ENCODE measurements at regions not wholly inside any gene's neighbourhood (a gene's known extent, or its start where the extent isn't known, plus 50 kb on each side); places are given as distances from the start of the nearest gene placed in this dataset.

DNA sequence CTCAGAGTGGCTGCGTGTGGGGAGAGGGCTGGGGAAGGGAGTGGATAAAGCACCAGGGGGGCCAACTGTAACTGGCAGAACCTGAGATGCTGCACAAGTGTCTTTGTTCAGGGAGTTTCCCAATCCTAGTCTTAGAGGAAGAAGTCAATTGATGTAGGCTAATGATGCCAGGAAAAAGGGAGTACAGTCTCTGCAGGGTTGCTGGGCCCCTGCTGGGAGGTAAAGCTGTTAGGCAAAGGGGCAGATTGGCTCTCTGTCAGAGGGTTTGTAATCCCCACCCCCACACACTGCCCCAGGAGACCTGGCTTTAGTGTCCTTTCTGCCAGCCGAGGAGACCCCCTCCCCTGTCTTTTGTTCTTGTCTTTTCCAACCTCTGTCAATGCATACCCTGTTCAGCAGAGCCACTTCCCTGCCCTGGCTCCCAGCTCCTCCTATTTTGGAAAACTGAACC is 178.4 kb downstream of the KCNA5 start:
- no peak overlapping the region for H3K9ac ChIP-seq (ENCODE audit: low read length)
- no peak overlapping the region for H3K4me2 ChIP-seq (ENCODE audit: low read length)
- TF ChIP-seq TAF1 (IDR thresholded peaks at IDR 0.05; ENCODE audit: low read depth), result no peak
- TF ChIP-seq MXI1 (conservative IDR thresholded peaks at IDR 0.05; ENCODE audit: poor library complexity, severe bottlenecking), result no peak
- no peak for TF ChIP-seq POLR2AphosphoS5 (IDR thresholded peaks at IDR 0.05)
- no peaks in the 10 kb centered on the region for H3K27me3 ChIP-seq (ENCODE audit: insufficient read depth, low read depth, low read length)
- no peaks in the 10 kb centered on the region for H3K79me2 ChIP-seq (replicated peaks; ENCODE audit: insufficient read depth, low read length)
- H3K27ac ChIP-seq (ENCODE audit: low read length), result no peak overlapping the region
- no peaks in the 10 kb centered on the region for H3K36me3 ChIP-seq (ENCODE audit: insufficient read depth, low read length)
- H2AFZ ChIP-seq (ENCODE audit: low read depth, low read length), result no peak overlapping the region
- no peaks in the 10 kb centered on the region for H3K9me2 ChIP-seq (ENCODE audit: insufficient read depth, low read length)
- no peaks in the 10 kb centered on the region for H3F3A ChIP-seq (ENCODE audit: insufficient read depth, low read length, poor library complexity, severe bottlenecking)
- H3K4me3 ChIP-seq (ENCODE audit: low read length), result no peak overlapping the region
- H3K9me3 ChIP-seq (ENCODE audit: low read length), result no peaks in the 10 kb centered on the region
- no peaks in the 10 kb centered on the region for H4K20me1 ChIP-seq (ENCODE audit: insufficient read depth)

DNA sequence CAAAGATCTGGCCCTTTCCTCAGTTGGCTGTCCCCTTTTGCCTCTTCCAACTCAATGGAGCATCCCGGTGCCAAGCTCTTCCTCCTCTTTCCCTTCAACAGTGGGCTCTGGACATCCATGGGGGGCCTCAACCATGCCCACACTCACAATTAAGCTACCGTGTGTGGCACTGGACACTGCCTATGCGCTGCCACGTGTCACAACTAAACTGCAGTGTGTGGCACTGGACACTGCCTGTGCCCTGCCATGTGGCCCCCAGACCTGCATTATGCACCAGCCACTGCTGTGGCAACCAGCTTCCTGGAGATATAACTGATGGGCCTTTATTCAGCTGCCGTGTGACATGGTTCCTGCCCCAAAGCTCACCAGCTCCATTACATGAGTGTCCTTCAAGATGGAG is 179.1 kb downstream of the KCNA5 start:
- Histone ChIP-seq H3K9me3 (ENCODE audit: low read length) (no peaks in the 10 kb centered on the region), H3K4me3 (ENCODE audit: low read length) (no peak overlapping the region), H3F3A (ENCODE audit: insufficient read depth, low read length, poor library complexity, severe bottlenecking) (no peaks in the 10 kb centered on the region), H3K79me2 (replicated peaks; ENCODE audit: insufficient read depth, low read length) (no peaks in the 10 kb centered on the region), H3K4me2 (ENCODE audit: low read length) (no peak overlapping the region), H4K20me1 (ENCODE audit: insufficient read depth) (no peaks in the 10 kb centered on the region), H3K27me3 (ENCODE audit: insufficient read depth, low read depth, low read length) (no peaks in the 10 kb centered on the region), H3K9ac (ENCODE audit: low read length) (no peak overlapping the region), H3K36me3 (ENCODE audit: insufficient read depth, low read length) (no peaks in the 10 kb centered on the region), H3K9me2 (ENCODE audit: insufficient read depth, low read length) (no peaks in the 10 kb centered on the region), H3K27ac (ENCODE audit: low read length) (no peak overlapping the region), H2AFZ (ENCODE audit: low read depth, low read length) (no peak overlapping the region)
- TF ChIP-seq POLR2AphosphoS5 (IDR thresholded peaks at IDR 0.05) (no peak), EP300 (conservative IDR thresholded peaks at IDR 0.05; ENCODE audit: poor library complexity, severe bottlenecking) (no peak), TAF1 (IDR thresholded peaks at IDR 0.05; ENCODE audit: low read depth) (no peak)
- TF ChIP-seq, protein P1, sequence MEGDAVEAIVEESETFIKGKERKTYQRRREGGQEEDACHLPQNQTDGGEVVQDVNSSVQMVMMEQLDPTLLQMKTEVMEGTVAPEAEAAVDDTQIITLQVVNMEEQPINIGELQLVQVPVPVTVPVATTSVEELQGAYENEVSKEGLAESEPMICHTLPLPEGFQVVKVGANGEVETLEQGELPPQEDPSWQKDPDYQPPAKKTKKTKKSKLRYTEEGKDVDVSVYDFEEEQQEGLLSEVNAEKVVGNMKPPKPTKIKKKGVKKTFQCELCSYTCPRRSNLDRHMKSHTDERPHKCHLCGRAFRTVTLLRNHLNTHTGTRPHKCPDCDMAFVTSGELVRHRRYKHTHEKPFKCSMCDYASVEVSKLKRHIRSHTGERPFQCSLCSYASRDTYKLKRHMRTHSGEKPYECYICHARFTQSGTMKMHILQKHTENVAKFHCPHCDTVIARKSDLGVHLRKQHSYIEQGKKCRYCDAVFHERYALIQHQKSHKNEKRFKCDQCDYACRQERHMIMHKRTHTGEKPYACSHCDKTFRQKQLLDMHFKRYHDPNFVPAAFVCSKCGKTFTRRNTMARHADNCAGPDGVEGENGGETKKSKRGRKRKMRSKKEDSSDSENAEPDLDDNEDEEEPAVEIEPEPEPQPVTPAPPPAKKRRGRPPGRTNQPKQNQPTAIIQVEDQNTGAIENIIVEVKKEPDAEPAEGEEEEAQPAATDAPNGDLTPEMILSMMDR (IDR thresholded peaks at IDR 0.05; ENCODE audit: poor library complexity, severe bottlenecking), result no peak

DNA sequence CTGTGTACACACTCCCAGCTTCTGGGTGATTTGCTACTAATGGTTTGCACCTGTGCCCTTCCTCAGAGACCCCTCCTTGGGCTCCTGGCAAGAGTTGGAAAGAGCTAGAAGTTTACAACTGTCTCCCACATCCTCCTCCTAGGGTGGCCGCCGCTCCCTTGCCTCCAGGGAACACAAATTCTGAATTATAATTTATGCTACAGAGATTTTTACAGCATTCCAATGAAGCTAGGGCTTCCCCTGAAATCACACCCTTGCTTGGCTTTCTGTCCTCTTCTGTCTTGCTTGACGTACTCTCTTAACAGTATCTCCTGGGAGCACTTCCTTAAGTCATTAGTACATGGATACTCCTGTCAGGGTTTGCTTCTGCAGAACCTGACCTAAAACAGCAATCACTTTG is 180.2 kb downstream of the KCNA5 start:
- no peaks in the 10 kb centered on the region for H3F3A ChIP-seq (ENCODE audit: insufficient read depth, low read length, poor library complexity, severe bottlenecking)
- H4K20me1 ChIP-seq (ENCODE audit: insufficient read depth), result no peaks in the 10 kb centered on the region
- TF ChIP-seq RAD21 (conservative IDR thresholded peaks at IDR 0.05), result no peak
- no peak for TF ChIP-seq POLR2AphosphoS5 (IDR thresholded peaks at IDR 0.05)
- TF ChIP-seq, protein P1 (IDR thresholded peaks at IDR 0.05; ENCODE audit: poor library complexity, severe bottlenecking), result no peak
- no peak for TF ChIP-seq TAF1 (IDR thresholded peaks at IDR 0.05; ENCODE audit: low read depth)
- no peak for TF ChIP-seq EZH2 (IDR thresholded peaks at IDR 0.05; ENCODE audit: borderline replicate concordance, insufficient read depth, low read length, poor library complexity, severe bottlenecking)

More for the DNA sequence above, 180.2 kb downstream of the KCNA5 start:
- no peaks in the 10 kb centered on the region for H3K79me2 ChIP-seq (replicated peaks; ENCODE audit: insufficient read depth, low read length)
- no peaks in the 10 kb centered on the region for H3K9me2 ChIP-seq (ENCODE audit: insufficient read depth, low read length)
- no peaks in the 10 kb centered on the region for H3K27me3 ChIP-seq (ENCODE audit: insufficient read depth, low read depth, low read length)
- H3K27ac ChIP-seq (ENCODE audit: low read length), result no peak overlapping the region
- no peaks in the 10 kb centered on the region for H3K9me3 ChIP-seq (ENCODE audit: low read length)
- H3K9ac ChIP-seq (ENCODE audit: low read length), result no peak overlapping the region
- no peak overlapping the region for H3K4me3 ChIP-seq (ENCODE audit: low read length)
- H2AFZ ChIP-seq (ENCODE audit: low read depth, low read length), result no peak overlapping the region
- H3K4me2 ChIP-seq (ENCODE audit: low read length), result no peak overlapping the region
- H3K36me3 ChIP-seq (ENCODE audit: insufficient read depth, low read length), result no peaks in the 10 kb centered on the region
